GM12878 (cell line): ENCODE measurements at regions not wholly inside any gene's neighbourhood (a gene's known extent, or its start where the extent isn't known, plus 50 kb on each side); places are given as distances from the start of the nearest gene placed in this dataset.

Experiments
- ATF7 ChIP-seq: fragments of 450-650 bp; IDR thresholded peaks from 2 replicates; pipeline ENCODE4 v1.6.1; 2016; ENCODE audit warnings: low read depth, mild to moderate bottlenecking
- BACH1 ChIP-seq: fragments of 450-650 bp; IDR thresholded peaks from 2 replicates; pipeline ENCODE4 v1.6.1; 2017; ENCODE audit warnings: mild to moderate bottlenecking, borderline replicate concordance
- BMI1 ChIP-seq: fragments of 450-650 bp; IDR thresholded peaks from 2 replicates; pipeline ENCODE4 v1.6.1; 2016; ENCODE audit warnings: mild to moderate bottlenecking, moderate library complexity, borderline replicate concordance
- CBX3 ChIP-seq: fragments of 200-600 bp; sonication (generic); IDR thresholded peaks from 2 replicates; pipeline ENCODE4 v1.6.1; 2016; ENCODE audit warnings: low read depth, borderline replicate concordance
- CHD2 ChIP-seq: IDR thresholded peaks from 2 replicates; pipeline ENCODE4 v1.6.1; 2011; ENCODE audit warnings: low read depth, low read length, improper control_type of control experiment, borderline replicate concordance
- CHD4 ChIP-seq: fragments of 200-600 bp; sonication (generic); IDR thresholded peaks from 2 replicates; pipeline ENCODE4 v1.6.1; 2016; ENCODE audit warnings: mild to moderate bottlenecking
- DPF2 ChIP-seq: fragments of 450-650 bp; IDR thresholded peaks from 2 replicates; pipeline ENCODE4 v1.6.1; 2017; ENCODE audit warnings: mild to moderate bottlenecking
- EP300 ChIP-seq, 2 experiments: fragments of 150-350 bp in 1 of 2; IDR thresholded peaks; 2 replicates each; pipeline ENCODE4 v1.6.1; 2011 to 2012; ENCODE audit warnings: low read depth in 2 of 2, low read length in 2 of 2, borderline replicate concordance in 1 of 2, improper control_type of control experiment in 1 of 2, inconsistent platforms in 1 of 2; ENCODE audit not compliant: control insufficient read depth in 1 of 2
- ETV6 ChIP-seq, 2 experiments: fragments of 450-650 bp in 1 of 2; IDR thresholded peaks in 1 of 2; conservative IDR thresholded peaks in 1 of 2; 2 replicates each; pipeline ENCODE4 v1.6.1; 2014; ENCODE audit warnings: antibody characterized with exemption in 1 of 2, borderline replicate concordance in 1 of 2, low read depth in 1 of 2, mild to moderate bottlenecking in 1 of 2, moderate library complexity in 1 of 2
- IKZF2 ChIP-seq, 2 experiments: fragments of 450-650 bp; IDR thresholded peaks; 2 replicates each; pipeline ENCODE4 v1.6.1; 2017; ENCODE audit warnings: mild to moderate bottlenecking in 2 of 2, moderate library complexity in 2 of 2
- JUNB ChIP-seq: IDR thresholded peaks from 2 replicates; pipeline ENCODE4 v1.6.1; 2016; ENCODE audit warnings: antibody characterized with exemption, mild to moderate bottlenecking
- PAX8 ChIP-seq: fragments of 450-650 bp; IDR thresholded peaks from 2 replicates; pipeline ENCODE4 v1.6.1; 2017; ENCODE audit warnings: mild to moderate bottlenecking, moderate library complexity
- POU2F2 ChIP-seq: IDR thresholded peaks from 3 replicates; pipeline ENCODE4 v1.6.1; 2011; ENCODE audit warnings: low read depth, mild to moderate bottlenecking, low read length, borderline replicate concordance
- PRDM15 ChIP-seq: fragments of 450-650 bp; formaldehyde crosslinking; IDR thresholded peaks from 2 replicates; pipeline ENCODE4 v1.4.0; 2020; ENCODE audit warnings: mild to moderate bottlenecking, moderate library complexity
- RCOR1 ChIP-seq: conservative IDR thresholded peaks from 2 replicates; pipeline ENCODE4 v1.6.1; 2012; ENCODE audit warnings: low read depth, low read length, improper control_type of control experiment
- RUNX3 ChIP-seq: IDR thresholded peaks from 2 replicates; pipeline ENCODE4 v1.6.1; 2012; ENCODE audit warnings: low read length, inconsistent platforms
- SMC3 ChIP-seq: IDR thresholded peaks from 2 replicates; pipeline ENCODE4 v1.6.1; 2011; ENCODE audit warnings: low read length, improper control_type of control experiment, borderline replicate concordance
- WRNIP1 ChIP-seq: IDR thresholded peaks from 2 replicates; pipeline ENCODE4 v1.6.1; 2011; ENCODE audit warnings: low read depth, low read length, improper control_type of control experiment, borderline replicate concordance
- ZZZ3 ChIP-seq: IDR thresholded peaks from 2 replicates; pipeline ENCODE4 v1.6.1; 2011; ENCODE audit warnings: low read depth; ENCODE audit not compliant: control insufficient read depth, insufficient read length
- TF ChIP-seq, protein P1 (sequence below): IDR thresholded peaks from 2 replicates; pipeline ENCODE4 v1.6.1; 2012; ENCODE audit warnings: low read depth, low read length, improper control_type of control experiment
- TF ChIP-seq, protein P2 (sequence below): IDR thresholded peaks from 2 replicates; pipeline ENCODE4 v1.6.1; 2011; ENCODE audit warnings: mild to moderate bottlenecking, low read depth, low read length, moderate library complexity; ENCODE audit not compliant: insufficient replicate concordance
- TF ChIP-seq, protein P3 (sequence below): IDR thresholded peaks from 2 replicates; pipeline ENCODE4 v1.6.1; 2011; ENCODE audit warnings: low read depth, low read length, improper control_type of control experiment, borderline replicate concordance
- TF ChIP-seq, protein P4 (sequence below): fragments of 450-650 bp; conservative IDR thresholded peaks from 2 replicates; pipeline ENCODE4 v1.6.1; 2017; ENCODE audit warnings: mild to moderate bottlenecking, moderate library complexity

DNA sequence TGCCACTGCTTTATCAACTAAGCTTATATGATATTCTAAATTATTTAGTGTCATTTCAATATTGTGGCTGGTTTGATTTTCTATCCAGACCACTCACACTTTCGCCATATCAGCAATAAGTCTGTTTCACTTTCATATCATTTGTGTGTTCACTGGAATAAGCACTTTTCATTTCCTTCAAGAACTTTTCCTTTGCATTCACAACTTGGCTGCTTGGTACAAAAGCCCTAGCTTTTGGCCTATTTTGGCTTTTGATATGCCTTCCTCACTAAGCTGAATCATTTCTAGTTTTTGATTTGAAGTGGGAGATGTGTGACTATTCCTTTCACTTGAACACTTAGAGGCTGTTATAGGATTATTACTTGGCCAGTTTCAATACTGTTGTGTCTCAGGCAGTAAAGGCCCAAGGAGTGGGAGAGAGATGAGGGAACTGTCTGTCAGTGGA, 120.9 kb upstream of the NAMPT start (continued):
- no peak for TF ChIP-seq POU2F2
- TF ChIP-seq, protein P1, sequence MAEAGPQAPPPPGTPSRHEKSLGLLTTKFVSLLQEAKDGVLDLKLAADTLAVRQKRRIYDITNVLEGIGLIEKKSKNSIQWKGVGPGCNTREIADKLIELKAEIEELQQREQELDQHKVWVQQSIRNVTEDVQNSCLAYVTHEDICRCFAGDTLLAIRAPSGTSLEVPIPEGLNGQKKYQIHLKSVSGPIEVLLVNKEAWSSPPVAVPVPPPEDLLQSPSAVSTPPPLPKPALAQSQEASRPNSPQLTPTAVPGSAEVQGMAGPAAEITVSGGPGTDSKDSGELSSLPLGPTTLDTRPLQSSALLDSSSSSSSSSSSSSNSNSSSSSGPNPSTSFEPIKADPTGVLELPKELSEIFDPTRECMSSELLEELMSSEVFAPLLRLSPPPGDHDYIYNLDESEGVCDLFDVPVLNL: no peak
- peak in 1 of 2 experiments; percentile 54; a peak in 3 of 4 replicates for TF ChIP-seq IKZF2 (IDR thresholded peaks at IDR 0.05)
- TF ChIP-seq, protein P2, sequence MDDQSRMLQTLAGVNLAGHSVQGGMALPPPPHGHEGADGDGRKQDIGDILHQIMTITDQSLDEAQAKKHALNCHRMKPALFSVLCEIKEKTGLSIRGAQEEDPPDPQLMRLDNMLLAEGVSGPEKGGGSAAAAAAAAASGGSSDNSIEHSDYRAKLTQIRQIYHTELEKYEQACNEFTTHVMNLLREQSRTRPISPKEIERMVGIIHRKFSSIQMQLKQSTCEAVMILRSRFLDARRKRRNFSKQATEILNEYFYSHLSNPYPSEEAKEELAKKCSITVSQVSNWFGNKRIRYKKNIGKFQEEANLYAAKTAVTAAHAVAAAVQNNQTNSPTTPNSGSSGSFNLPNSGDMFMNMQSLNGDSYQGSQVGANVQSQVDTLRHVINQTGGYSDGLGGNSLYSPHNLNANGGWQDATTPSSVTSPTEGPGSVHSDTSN: no peak
- no peak; a peak in 1 of 4 replicates for TF ChIP-seq ETV6 (conservative IDR thresholded peaks at IDR 0.05 in 1 of 2, IDR thresholded peaks at IDR 0.05 in 1 of 2; ENCODE audit: borderline replicate concordance in 1 of 2, low read depth in 1 of 2)
- no peak for TF ChIP-seq RUNX3
- no peak for TF ChIP-seq SMC3
- TF ChIP-seq RCOR1: no peak
- TF ChIP-seq, protein P3, sequence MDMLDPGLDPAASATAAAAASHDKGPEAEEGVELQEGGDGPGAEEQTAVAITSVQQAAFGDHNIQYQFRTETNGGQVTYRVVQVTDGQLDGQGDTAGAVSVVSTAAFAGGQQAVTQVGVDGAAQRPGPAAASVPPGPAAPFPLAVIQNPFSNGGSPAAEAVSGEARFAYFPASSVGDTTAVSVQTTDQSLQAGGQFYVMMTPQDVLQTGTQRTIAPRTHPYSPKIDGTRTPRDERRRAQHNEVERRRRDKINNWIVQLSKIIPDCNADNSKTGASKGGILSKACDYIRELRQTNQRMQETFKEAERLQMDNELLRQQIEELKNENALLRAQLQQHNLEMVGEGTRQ: no peak
- TF ChIP-seq CBX3: no peak
- peak in 1 of 2 experiments; percentile 7; a peak in 1 of 4 replicates for TF ChIP-seq EP300 (IDR thresholded peaks at IDR 0.05; ENCODE audit: borderline replicate concordance in 1 of 2, control insufficient read depth in 1 of 2, low read depth in 2 of 2, low read length in 2 of 2)
- TF ChIP-seq CHD4: no peak
- no peak for TF ChIP-seq PAX8
- no peak for TF ChIP-seq BMI1
- no peak for TF ChIP-seq PRDM15 (CRISPR knock-in tag)
- no peak for TF ChIP-seq WRNIP1
- TF ChIP-seq DPF2: 0 out of 2 replicates have a peak, but pooled peaks have one; percentile 42
- TF ChIP-seq ZZZ3: no peak
- TF ChIP-seq ATF7: no peak
- TF ChIP-seq, protein P4, sequence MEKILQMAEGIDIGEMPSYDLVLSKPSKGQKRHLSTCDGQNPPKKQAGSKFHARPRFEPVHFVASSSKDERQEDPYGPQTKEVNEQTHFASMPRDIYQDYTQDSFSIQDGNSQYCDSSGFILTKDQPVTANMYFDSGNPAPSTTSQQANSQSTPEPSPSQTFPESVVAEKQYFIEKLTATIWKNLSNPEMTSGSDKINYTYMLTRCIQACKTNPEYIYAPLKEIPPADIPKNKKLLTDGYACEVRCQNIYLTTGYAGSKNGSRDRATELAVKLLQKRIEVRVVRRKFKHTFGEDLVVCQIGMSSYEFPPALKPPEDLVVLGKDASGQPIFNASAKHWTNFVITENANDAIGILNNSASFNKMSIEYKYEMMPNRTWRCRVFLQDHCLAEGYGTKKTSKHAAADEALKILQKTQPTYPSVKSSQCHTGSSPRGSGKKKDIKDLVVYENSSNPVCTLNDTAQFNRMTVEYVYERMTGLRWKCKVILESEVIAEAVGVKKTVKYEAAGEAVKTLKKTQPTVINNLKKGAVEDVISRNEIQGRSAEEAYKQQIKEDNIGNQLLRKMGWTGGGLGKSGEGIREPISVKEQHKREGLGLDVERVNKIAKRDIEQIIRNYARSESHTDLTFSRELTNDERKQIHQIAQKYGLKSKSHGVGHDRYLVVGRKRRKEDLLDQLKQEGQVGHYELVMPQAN: no peak
- no peak for TF ChIP-seq CHD2
- no peak for TF ChIP-seq BACH1
- peak; percentile 57; the same call in 1 of the 2 replicates for TF ChIP-seq JUNB
